ENCODE measurements at regions not wholly inside any gene's neighbourhood (a gene's known extent, or its start where the extent isn't known, plus 50 kb on each side); places are given as distances from the start of the nearest gene placed in this dataset.

DNA sequence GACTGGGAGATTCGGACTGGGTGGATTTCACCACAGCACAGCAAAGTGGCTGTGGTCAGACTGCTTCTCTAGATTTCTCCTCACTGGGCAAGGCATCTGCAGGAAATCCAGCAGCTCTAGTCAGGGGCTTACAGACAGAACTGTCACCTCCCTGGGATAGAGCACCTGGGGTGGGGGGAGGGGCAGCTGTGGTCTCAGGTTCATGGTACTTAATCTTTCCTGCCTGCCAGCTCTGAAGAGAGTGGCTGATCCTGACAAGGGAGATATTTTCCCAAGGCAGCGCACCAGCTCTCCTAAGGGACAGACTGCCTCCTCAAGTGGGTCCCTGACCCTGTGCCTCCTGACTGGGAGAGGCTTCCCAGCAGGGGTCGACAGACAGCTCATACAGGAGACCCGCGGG, 212.8 kb upstream of the KLF12 start:
- TF ChIP-seq POLR2AphosphoS5 (IDR thresholded peaks at IDR 0.05) (no peak), POLR2A (IDR thresholded peaks at IDR 0.05; ENCODE audit: low read depth) (no peak)
